Loucy (cell line): ENCODE measurements at regions not wholly inside any gene's neighbourhood (a gene's known extent, or its start where the extent isn't known, plus 50 kb on each side); places are given as distances from the start of the nearest gene placed in this dataset.

ENCODE experiments used
- H2AFZ ChIP-seq: fragments of 200-600 bp; sonication (generic); 2 replicates; pipeline ENCODE4 v1.6.0; 2016; ENCODE audit warnings: antibody characterized with exemption, mild to moderate bottlenecking, low read length, moderate library complexity
- H3F3A ChIP-seq: fragments of 200-600 bp; 2 replicates; pipeline ENCODE4 v1.6.0; 2016; ENCODE audit warnings: antibody characterized with exemption, low read depth, mild to moderate bottlenecking
- H3K27me3 ChIP-seq: fragments of 200-600 bp; sonication (generic); 2 replicates; pipeline ENCODE4 v1.6.1; 2014; ENCODE audit warnings: low read length, mild to moderate bottlenecking; ENCODE audit not compliant: insufficient read depth, poor library complexity, severe bottlenecking
- H3K36me3 ChIP-seq: fragments of 200-600 bp; sonication (generic); 2 replicates; pipeline ENCODE4 v1.6.1; 2016; ENCODE audit warnings: low read length; ENCODE audit not compliant: insufficient read depth
- H3K4me1 ChIP-seq: fragments of 200-600 bp; sonication (generic); 2 replicates; pipeline ENCODE4 v1.5.1; 2014; ENCODE audit warnings: low read length, mild to moderate bottlenecking; ENCODE audit not compliant: insufficient read depth, poor library complexity, severe bottlenecking
- H3K4me2 ChIP-seq: fragments of 200-600 bp; sonication (generic); 2 replicates; pipeline ENCODE4 v1.6.0; 2014; ENCODE audit warnings: antibody characterized with exemption, low read length, low read depth, mild to moderate bottlenecking; ENCODE audit not compliant: poor library complexity, severe bottlenecking
- H3K4me3 ChIP-seq: fragments of 200-600 bp; sonication (generic); 2 replicates; pipeline ENCODE4 v1.5.1; 2014; ENCODE audit warnings: low read length, mild to moderate bottlenecking, mixed read lengths; ENCODE audit not compliant: poor library complexity, severe bottlenecking
- H3K79me2 ChIP-seq: fragments of 200-600 bp; sonication (generic); 2 replicates; pipeline ENCODE4 v1.6.1; 2014; ENCODE audit warnings: low read length; ENCODE audit not compliant: insufficient read depth
- H3K9ac ChIP-seq: fragments of 200-600 bp; sonication (generic); 2 replicates; pipeline ENCODE4 v1.6.0; 2014; ENCODE audit warnings: mild to moderate bottlenecking, low read depth, low read length, moderate library complexity; ENCODE audit not compliant: poor library complexity, severe bottlenecking
- H3K9me2 ChIP-seq: fragments of 200-600 bp; sonication (generic); replicated peaks from 2 replicates; pipeline ENCODE4 v1.6.1; 2016; ENCODE audit warnings: low read depth, low read length, mixed read lengths
- H3K9me3 ChIP-seq: fragments of 200-600 bp; sonication (generic); 2 replicates; pipeline ENCODE4 v1.6.1; 2014; ENCODE audit warnings: mild to moderate bottlenecking, antibody characterized with exemption, low read length, low read depth; ENCODE audit not compliant: insufficient read depth
- H4K20me1 ChIP-seq: fragments of 200-600 bp; sonication (generic); 2 replicates; pipeline ENCODE4 v1.6.0; 2014; ENCODE audit warnings: antibody characterized with exemption, low read length, mild to moderate bottlenecking; ENCODE audit not compliant: insufficient read depth, poor library complexity, severe bottlenecking
- EZH2phosphoT487 ChIP-seq: fragments of 200-600 bp; IDR thresholded peaks from 2 replicates; pipeline ENCODE4 v1.6.1; 2018; ENCODE audit warnings: antibody characterized with exemption, mild to moderate bottlenecking, moderate library complexity, borderline replicate concordance
- TF ChIP-seq, protein P1 (sequence below): fragments of 200-600 bp; sonication (generic); conservative IDR thresholded peaks from 2 replicates; pipeline ENCODE4 v1.5.1; 2014; ENCODE audit warnings: mild to moderate bottlenecking, antibody characterized with exemption, low read length

DNA sequence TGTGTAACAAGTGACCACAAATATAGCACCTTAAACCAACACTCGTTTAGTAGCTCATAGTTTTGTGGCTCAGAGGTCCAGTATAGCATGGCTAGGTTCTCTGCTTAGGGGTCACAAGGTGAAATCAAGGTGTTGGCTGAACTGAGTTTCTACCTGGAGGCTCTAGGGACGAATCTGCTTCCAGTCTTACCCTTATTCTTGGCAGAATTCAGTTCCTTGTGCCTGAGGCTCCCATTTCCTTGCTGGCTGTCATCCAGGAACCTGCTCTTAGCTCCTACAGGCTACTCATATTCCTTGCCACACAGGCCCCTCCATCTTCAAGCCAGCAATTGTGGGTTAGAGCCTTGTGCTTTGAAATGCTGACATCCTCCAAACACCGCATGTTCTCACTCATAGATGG, 212.3 kb upstream of the CDH13 start:
- Histone ChIP-seq H3F3A (no peaks in the 10 kb centered on the region), H3K27me3 (no peaks in the 10 kb centered on the region), H2AFZ (no peak overlapping the region), H3K9ac (no peak overlapping the region), H4K20me1 (no peaks in the 10 kb centered on the region), H3K4me1 (no peaks in the 10 kb centered on the region), H3K9me3 (no peaks in the 10 kb centered on the region), H3K9me2 (no peaks in the 10 kb centered on the region), H3K79me2 (no peaks in the 10 kb centered on the region), H3K4me3 (no peak overlapping the region), H3K36me3 (no peaks in the 10 kb centered on the region), H3K4me2 (no peak overlapping the region)
- TF ChIP-seq, protein P1, sequence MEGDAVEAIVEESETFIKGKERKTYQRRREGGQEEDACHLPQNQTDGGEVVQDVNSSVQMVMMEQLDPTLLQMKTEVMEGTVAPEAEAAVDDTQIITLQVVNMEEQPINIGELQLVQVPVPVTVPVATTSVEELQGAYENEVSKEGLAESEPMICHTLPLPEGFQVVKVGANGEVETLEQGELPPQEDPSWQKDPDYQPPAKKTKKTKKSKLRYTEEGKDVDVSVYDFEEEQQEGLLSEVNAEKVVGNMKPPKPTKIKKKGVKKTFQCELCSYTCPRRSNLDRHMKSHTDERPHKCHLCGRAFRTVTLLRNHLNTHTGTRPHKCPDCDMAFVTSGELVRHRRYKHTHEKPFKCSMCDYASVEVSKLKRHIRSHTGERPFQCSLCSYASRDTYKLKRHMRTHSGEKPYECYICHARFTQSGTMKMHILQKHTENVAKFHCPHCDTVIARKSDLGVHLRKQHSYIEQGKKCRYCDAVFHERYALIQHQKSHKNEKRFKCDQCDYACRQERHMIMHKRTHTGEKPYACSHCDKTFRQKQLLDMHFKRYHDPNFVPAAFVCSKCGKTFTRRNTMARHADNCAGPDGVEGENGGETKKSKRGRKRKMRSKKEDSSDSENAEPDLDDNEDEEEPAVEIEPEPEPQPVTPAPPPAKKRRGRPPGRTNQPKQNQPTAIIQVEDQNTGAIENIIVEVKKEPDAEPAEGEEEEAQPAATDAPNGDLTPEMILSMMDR: no peak
- TF ChIP-seq EZH2phosphoT487: no peak

DNA sequence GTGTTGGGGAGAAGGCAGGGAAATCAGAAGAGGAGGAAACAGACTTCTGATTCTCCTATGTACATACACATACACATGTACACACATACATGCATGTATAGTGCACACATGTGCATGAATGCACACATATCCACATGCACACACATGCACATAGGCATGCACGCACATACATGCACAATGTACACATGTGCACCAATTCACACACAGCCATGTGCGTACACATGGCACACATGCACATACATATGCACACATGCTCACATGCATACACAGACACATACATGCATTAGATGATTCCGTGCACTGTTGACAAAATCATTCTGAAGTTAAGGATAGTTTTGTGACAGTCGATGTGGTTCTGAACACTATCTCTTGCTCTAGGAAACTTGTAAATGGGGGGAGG, 214.0 kb upstream of the CDH13 start:
- no peak overlapping the region for H3K4me3 ChIP-seq
- no peaks in the 10 kb centered on the region for H3F3A ChIP-seq
- H4K20me1 ChIP-seq: no peaks in the 10 kb centered on the region
- no peak overlapping the region for H3K9ac ChIP-seq
- no peaks in the 10 kb centered on the region for H3K9me3 ChIP-seq
- H3K79me2 ChIP-seq: no peaks in the 10 kb centered on the region
- H3K9me2 ChIP-seq: no peaks in the 10 kb centered on the region
- no peaks in the 10 kb centered on the region for H3K36me3 ChIP-seq
- no peak for TF ChIP-seq EZH2phosphoT487
- TF ChIP-seq, protein P1: no peak
- H3K4me1 ChIP-seq: no peaks in the 10 kb centered on the region
- no peak overlapping the region for H3K4me2 ChIP-seq
- no peak overlapping the region for H2AFZ ChIP-seq
- no peaks in the 10 kb centered on the region for H3K27me3 ChIP-seq

DNA sequence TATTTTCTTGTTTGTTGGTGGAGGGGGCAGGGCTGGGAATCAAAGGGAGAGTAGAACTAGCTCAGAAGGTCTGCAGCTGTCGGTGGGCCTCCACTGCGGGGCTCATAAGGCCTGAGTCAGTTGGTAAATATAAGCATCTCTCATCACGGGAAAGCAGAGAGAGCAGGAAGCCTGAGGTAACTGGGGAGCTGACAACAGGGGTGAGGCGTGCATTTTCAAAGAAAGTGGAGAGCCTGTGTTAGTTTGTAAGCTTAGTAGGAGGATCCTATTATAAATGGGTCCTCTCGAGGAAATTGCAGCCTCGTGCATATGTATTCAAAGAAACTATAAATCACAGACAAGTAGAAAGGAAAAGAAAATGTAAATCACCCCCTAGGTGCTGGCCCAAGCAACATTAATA, 221.0 kb upstream of the CDH13 start:
- Histone ChIP-seq H3K4me2 (no peak overlapping the region), H3K9me3 (no peaks in the 10 kb centered on the region), H3K9ac (no peak overlapping the region), H3K4me3 (no peak overlapping the region), H3K4me1 (no peaks in the 10 kb centered on the region), H4K20me1 (no peaks in the 10 kb centered on the region), H3F3A (no peaks in the 10 kb centered on the region), H3K9me2 (no peaks in the 10 kb centered on the region), H3K79me2 (no peaks in the 10 kb centered on the region), H3K27me3 (no peaks in the 10 kb centered on the region), H3K36me3 (no peaks in the 10 kb centered on the region), H2AFZ (no peak overlapping the region)
- TF ChIP-seq, protein P1: no peak
- TF ChIP-seq EZH2phosphoT487: no peak
